CD4-positive, alpha-beta T cell treated with Interleukin-4 for 1 hour (primary cell): ENCODE measurements at regions not wholly inside any gene's neighbourhood (a gene's known extent, or its start where the extent isn't known, plus 50 kb on each side); places are given as distances from the start of the nearest gene placed in this dataset.

ENCODE experiments used
- DNase-seq, 2 donors: peaks; one replicate each; pipeline ENCODE4 v3.0.0-alpha.2; 2020 to 2022

GRCh38 chr2:29974086-29974485 is 52.7 kb upstream of the ALK start:
- no peak for DNase-seq

- DNase-seq = no peak
These were observed 55.9 kb upstream of the ALK start for GRCh38 chr2:29977284-29977683.

GRCh38 chr2:29981402-29981801 is 60.0 kb upstream of the ALK start:
- no peak for DNase-seq

- DNase-seq = no peak
These were observed 61.9 kb upstream of the ALK start for GRCh38 chr2:29983308-29983707.

GRCh38 chr2:29987146-29987545 is 65.8 kb upstream of the ALK start:
- DNase-seq = no peak

- no peak for DNase-seq
These were observed 68.7 kb upstream of the ALK start for GRCh38 chr2:29990129-29990528.

GRCh38 chr2:29991086-29991485 is 69.7 kb upstream of the ALK start:
- no peak for DNase-seq

- DNase-seq = no peak
These were observed 73.9 kb upstream of the ALK start for GRCh38 chr2:29995241-29995640.

- DNase-seq = no peak
These were observed 81.7 kb upstream of the ALK start for GRCh38 chr2:30003128-30003527.

GRCh38 chr2:30022444-30023071 is 101.2 kb upstream of the ALK start:
- DNase-seq = no peak

GRCh38 chr2:30024281-30024680 is 102.9 kb upstream of the ALK start:
- DNase-seq = no peak

GRCh38 chr2:30026091-30027055 is 105.0 kb upstream of the ALK start:
- DNase-seq = no peak

- no peak for DNase-seq
These were observed 108.4 kb upstream of the ALK start for GRCh38 chr2:30029804-30030203.

GRCh38 chr2:30030361-30030760 is 109.0 kb upstream of the ALK start:
- no peak for DNase-seq

GRCh38 chr2:30031184-30031583 is 109.8 kb upstream of the ALK start:
- no peak for DNase-seq

- no peak for DNase-seq
These were observed 112.6 kb upstream of the YPEL5 start for GRCh38 chr2:30034052-30034775.

- DNase-seq = no peak
These were observed 109.8 kb upstream of the YPEL5 start for GRCh38 chr2:30037016-30037415.

GRCh38 chr2:30038419-30038818 is 108.4 kb upstream of the YPEL5 start:
- DNase-seq = no peak

- DNase-seq = no peak
These were observed 107.7 kb upstream of the YPEL5 start for GRCh38 chr2:30039101-30039500.

GRCh38 chr2:30040147-30040546 is 106.7 kb upstream of the YPEL5 start:
- no peak for DNase-seq

- no peak for DNase-seq
These were observed 104.9 kb upstream of the YPEL5 start for GRCh38 chr2:30041884-30042283.

GRCh38 chr2:30046396-30046795 is 100.4 kb upstream of the YPEL5 start:
- no peak for DNase-seq

GRCh38 chr2:30046979-30047378 is 99.8 kb upstream of the YPEL5 start:
- DNase-seq = no peak
